ENCODE measurements at regions not wholly inside any gene's neighbourhood (a gene's known extent, or its start where the extent isn't known, plus 50 kb on each side); places are given as distances from the start of the nearest gene placed in this dataset.

DNA sequence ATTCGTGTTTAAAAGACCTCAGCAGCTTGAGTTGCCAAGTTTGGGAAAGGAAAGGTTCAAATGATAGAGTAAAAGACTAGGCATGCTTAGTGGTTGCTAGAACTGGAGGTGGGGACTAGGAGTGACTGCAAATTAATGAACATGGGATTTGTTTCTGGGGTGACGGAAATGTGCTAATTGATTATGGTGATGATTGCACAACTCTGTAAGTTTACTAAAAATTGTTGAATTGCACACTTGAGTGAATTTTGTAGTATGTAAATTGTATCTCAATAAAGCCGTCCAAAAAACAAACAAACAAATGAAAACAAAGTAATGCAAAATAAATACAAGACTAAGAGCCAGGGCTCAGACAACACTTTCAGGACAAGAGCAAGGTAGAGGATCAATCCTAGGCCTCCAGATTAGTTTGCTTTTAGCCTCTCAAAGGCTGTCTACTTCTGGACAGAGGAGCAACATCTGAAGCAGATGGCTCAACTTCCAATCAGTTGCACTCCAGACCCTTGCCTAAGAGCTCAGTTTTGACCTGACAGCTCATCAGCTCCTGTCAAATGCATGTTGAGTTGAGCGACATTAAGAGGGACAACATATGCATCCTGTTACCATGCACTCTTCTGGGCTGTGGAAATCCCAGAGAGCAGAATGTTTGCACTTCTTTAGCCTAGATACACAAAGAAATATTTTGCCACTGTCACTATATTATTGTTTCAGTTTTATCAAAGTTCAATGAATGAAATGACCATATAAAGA lies 111.2 kb upstream of the ASIC2 start:
- no peak for FAIRE-seq

GRCh38 chr17:33416131-33416530 lies 123.0 kb upstream of the ASIC2 start:
- no peak for FAIRE-seq

GRCh38 chr17:33421933-33422332 lies 128.8 kb upstream of the ASIC2 start:
- no peak for FAIRE-seq

- no peak for FAIRE-seq
Measured at GRCh38 chr17:33433581-33433980, 140.5 kb upstream of the ASIC2 start.

- no peak for FAIRE-seq
Measured at GRCh38 chr17:33434841-33435240, 141.7 kb upstream of the ASIC2 start.

GRCh38 chr17:33435721-33436301 lies 142.7 kb upstream of the ASIC2 start:
- no peak for FAIRE-seq

GRCh38 chr17:33436321-33436720 lies 143.2 kb upstream of the ASIC2 start:
- FAIRE-seq: no peak

GRCh38 chr17:33438139-33438538 lies 145.0 kb upstream of the ASIC2 start:
- FAIRE-seq: no peak

GRCh38 chr17:33438578-33438977 lies 145.5 kb upstream of the ASIC2 start:
- no peak for FAIRE-seq

GRCh38 chr17:33442320-33442719 lies 149.2 kb upstream of the ASIC2 start:
- no peak for FAIRE-seq

- FAIRE-seq: no peak
Measured at GRCh38 chr17:33444731-33445130, 151.6 kb upstream of the ASIC2 start.

DNA sequence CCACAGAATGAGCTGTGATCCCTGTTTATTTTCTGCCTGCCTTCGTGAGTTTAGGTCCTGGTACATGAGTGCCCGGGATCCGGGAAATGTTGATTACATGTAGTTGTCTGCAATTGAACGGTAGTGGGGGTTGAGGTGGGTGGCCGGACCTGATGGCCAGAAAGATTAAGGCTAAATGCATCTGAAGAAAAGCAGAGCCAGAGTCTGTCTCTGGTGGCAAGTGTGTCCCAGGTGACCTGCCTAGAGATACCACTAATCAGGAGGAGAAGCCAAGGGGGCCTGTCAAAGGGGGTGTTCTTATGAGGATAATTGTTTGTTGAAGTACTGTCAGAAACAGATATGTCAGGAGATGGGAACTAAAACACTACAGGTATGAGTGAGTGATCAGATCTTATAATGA lies 154.0 kb upstream of the ASIC2 start:
- no peak for FAIRE-seq

GRCh38 chr17:33451221-33451620 lies 158.1 kb upstream of the ASIC2 start:
- no peak for FAIRE-seq

DNA sequence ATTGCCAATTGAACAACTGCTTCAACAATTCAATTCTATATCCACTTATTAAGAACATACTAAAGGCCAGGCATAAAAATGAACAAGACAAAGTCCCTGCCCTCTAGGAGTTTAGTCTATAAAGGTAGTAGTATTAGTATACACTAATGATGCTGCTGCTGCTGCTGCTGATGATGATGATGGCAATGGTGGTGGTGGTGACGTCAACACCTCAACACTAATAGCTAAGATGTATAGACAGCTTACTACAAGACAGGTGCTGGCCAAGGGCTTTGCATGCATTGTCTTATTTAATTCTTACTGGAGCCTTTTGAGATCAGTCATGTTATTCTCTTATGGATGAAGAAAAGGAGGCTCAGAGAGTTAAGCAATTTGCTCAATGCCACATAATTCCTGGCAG lies 164.4 kb upstream of the ASIC2 start:
- FAIRE-seq: no peak

DNA sequence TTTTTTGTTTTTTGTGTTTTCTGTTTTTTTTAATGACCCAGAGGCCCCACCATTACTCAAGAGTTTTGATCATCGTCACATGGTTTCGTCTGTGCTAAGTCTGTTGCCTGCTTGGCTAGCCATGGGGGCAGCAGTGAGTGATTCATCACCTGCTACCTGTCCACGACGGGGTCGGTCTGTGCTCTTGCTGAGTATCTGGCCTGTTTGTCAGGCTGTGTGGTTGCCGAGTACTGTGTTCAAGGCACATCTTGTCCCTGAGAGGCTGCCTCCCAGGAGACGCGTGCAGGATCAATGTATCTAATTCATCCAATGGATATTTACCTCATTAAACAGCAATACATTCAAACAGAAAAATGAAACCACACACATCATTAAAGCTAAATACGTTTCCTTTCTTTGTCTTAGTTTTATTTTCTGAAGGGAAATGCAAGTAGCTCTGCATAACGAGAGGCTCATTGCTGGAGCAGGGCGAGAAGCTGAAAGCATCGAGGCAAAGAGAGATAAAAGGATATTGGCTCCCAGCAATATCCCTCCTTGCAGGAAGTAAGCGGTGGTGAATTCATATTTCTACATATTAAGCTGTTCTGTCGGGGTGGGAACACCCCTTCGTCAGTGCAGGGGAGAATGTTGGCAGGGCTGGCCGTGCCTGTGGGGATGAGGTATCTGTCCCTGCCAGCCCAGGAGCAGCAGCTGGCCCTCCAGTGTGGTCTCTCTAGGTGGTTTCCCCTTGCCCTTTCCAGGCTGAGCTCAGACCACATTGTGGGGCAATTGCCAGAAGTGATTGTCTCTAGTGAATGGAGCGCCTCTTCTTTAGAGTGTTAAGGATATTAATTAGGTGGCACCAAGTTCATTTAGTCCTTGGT lies 166.2 kb upstream of the ASIC2 start:
- FAIRE-seq: no peak

DNA sequence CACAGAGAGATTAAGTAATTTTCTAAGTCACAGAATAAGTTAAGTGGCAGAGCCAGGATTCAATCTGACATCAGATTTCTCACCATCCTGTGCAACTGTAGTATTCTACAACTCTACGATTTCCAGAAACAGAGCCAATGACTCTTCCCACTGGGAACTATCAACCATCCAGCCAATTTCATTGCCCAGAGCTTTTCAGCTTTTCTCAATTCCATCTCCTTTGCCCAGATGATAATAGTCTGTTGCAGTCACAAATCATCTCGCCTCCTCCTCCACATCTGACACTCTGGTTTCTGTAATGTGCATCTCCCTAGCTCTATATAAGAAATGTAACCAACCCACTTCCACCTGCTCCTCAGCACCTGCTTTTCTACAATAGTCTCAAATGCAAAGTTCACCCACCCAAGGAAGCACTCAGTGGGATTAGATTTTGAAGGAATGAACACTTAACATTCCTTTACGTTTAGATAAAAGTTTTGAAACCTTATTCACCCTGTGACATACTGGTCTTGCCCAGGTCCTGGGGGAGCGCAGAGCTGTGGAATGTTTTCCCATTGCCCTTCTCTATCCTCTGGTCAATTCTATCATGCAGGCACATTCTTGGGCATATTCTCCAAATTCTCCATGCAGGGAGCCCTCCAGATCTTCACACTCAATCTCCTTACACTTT lies 167.8 kb upstream of the ASIC2 start:
- no peak for FAIRE-seq

- no peak for FAIRE-seq
Measured at GRCh38 chr17:33463887-33464286, 170.8 kb upstream of the ASIC2 start.

DNA sequence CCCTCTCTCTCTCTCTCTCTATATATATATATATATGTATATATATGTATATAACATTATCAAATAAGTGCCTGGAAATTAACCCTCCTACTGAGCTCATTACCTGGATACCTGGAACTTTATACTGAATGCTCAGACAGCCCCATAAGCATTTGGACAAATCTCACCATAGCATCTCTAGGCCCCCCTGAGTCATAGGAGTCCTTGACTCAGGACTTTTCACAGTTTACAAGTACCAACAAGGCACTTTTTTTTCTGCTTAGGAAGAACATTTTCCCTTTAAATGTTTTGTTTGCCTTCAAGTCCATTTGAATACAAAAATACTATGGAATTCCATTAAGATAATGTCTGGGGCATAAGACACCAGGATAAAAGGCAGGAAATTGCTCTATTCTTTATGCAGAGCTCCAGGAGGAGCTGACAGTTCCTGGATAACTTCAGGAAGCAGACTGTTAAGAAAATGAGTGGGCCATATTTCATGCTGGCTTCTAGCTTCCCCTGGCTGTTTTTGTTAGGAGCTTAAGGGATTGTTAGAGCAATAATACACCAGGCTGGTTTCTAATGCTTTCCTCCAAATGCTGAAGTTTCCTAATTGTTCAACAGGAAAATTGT lies 171.7 kb upstream of the ASIC2 start:
- FAIRE-seq: no peak

- no peak for FAIRE-seq
Measured at GRCh38 chr17:33469421-33469820, 176.3 kb upstream of the ASIC2 start.

DNA sequence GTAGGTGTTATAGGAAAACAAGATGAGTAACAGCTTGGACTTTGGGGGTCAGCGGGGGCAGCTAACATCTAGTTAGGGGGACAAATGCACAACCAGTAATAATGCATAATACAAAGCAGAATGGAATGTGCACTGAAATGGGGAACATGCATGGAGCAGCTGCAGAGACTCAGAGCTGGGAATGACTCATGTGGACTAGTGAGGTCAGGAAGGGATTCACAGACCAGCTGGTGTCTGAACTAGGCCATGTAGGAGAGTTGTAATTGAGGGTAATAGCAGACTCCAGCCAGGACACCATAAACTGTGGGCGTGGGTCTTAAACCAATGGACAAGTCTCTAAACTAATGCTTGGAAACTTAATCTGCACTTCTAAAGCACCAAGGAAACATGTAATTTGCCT lies 176.8 kb upstream of the ASIC2 start:
- peak; percentile 66 for FAIRE-seq

DNA sequence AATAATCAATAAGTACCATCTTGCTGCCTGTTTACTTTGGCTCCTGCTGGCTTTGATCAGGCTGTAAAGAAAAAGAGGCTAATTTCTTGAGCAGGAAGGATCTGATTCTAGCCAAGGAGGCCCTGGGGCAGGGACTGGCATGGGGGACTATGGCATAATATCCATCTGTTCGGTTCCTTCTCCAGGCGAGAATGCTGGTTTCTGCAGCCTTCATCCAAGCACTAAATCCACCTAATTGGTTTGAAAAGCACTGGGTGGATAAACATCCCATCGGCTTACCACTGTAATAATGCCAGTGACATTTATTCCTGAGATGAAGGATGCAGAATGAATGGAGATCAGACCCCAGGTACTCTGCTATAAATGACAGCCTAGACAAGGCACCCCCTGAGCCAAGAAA lies 180.0 kb upstream of the ASIC2 start:
- no peak for FAIRE-seq

- no peak for FAIRE-seq
Measured at GRCh38 chr17:33474789-33475188, 181.7 kb upstream of the ASIC2 start.

DNA sequence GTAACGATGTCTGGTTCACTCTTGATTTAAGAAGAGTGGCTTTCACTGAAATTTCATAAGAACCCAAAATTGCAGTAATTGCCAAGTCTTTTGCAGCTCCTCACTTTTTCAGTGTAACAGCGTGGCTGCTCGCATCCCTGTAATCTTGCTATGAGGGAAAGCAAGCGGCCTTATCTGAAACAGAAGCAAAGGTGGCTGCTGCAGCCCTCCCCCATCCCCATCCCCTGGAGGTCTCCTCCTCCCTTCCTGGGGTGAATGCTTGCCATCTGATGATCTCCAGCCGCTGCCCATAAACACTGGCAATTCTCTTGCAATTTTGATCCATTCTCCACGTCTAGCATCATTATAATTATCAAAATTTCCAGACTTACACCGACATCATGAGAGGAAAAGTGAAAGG lies 182.5 kb upstream of the ASIC2 start:
- no peak for FAIRE-seq
